AG09309 (cell line): ENCODE measurements at regions not wholly inside any gene's neighbourhood (a gene's known extent, or its start where the extent isn't known, plus 50 kb on each side); places are given as distances from the start of the nearest gene placed in this dataset.

Source experiments
- DNase-seq: peaks from one replicate; pipeline ENCODE4 v3.0.0-alpha.2; 2010; ENCODE audit warnings: low read depth
- H3K4me3 ChIP-seq: 2 replicates; pipeline ENCODE4 v1.5.1; 2011; ENCODE audit warnings: mild to moderate bottlenecking, low read depth, low read length, moderate library complexity; ENCODE audit not compliant: control insufficient read depth
- CTCF ChIP-seq: IDR thresholded peaks from 2 replicates; pipeline ENCODE4 v1.5.1; 2011; ENCODE audit warnings: mild to moderate bottlenecking, low read depth, low read length, inconsistent platforms; ENCODE audit not compliant: insufficient read depth, control insufficient read depth; ENCODE audit errors: missing control alignments

- no peak overlapping the region for H3K4me3 ChIP-seq
- no peak for DNase-seq
- TF ChIP-seq CTCF: no peak
Measured at GRCh38 chr5:129163810-129164378, 69.3 kb downstream of the ISOC1 start.

GRCh38 chr5:129170050-129170449 lies 75.5 kb downstream of the ISOC1 start:
- TF ChIP-seq CTCF: no peak
- no peak for DNase-seq
- no peak overlapping the region for H3K4me3 ChIP-seq

- H3K4me3 ChIP-seq: no peak overlapping the region
- no peak for TF ChIP-seq CTCF
- DNase-seq: no peak
Measured at GRCh38 chr5:129171194-129171944, 76.8 kb downstream of the ISOC1 start.

- no peak for TF ChIP-seq CTCF
- H3K4me3 ChIP-seq: no peak overlapping the region
- no peak for DNase-seq
Measured at GRCh38 chr5:129172580-129172979, 78.0 kb downstream of the ISOC1 start.

- no peak for DNase-seq
- no peak for TF ChIP-seq CTCF
- H3K4me3 ChIP-seq: no peak overlapping the region
Measured at GRCh38 chr5:129173771-129174170, 79.2 kb downstream of the ISOC1 start.

- H3K4me3 ChIP-seq: no peak overlapping the region
- no peak for TF ChIP-seq CTCF
- DNase-seq: no peak
Measured at GRCh38 chr5:129174480-129174879, 79.9 kb downstream of the ISOC1 start.
